Liver (tissue), 3 donors: ENCODE measurements at regions not wholly inside any gene's neighbourhood (a gene's known extent, or its start where the extent isn't known, plus 50 kb on each side); places are given as distances from the start of the nearest gene placed in this dataset.

Source experiments
- ATF3 ChIP-seq: IDR thresholded peaks from 2 replicates; pipeline ENCODE4 v1.6.1; 2016; ENCODE audit warnings: antibody characterized with exemption
- CTCF ChIP-seq: fragments of 150-350 bp; IDR thresholded peaks from 2 replicates; pipeline ENCODE4 v1.5.1; 2017; ENCODE audit warnings: improper control_type of control experiment, low read depth, low read length; ENCODE audit not compliant: missing input control
- ZBTB33 ChIP-seq: IDR thresholded peaks from 2 replicates; pipeline ENCODE4 v1.6.1; 2016; ENCODE audit warnings: antibody characterized with exemption
- donor health status: healthy.
- donor health status: healthy.

- no peak for TF ChIP-seq CTCF
- no peak for TF ChIP-seq ATF3
- TF ChIP-seq ZBTB33 = no peak
Measured at GRCh38 chr20:16885746-16886145, 137.6 kb downstream of the OTOR start.
